Epithelial cell of prostate (primary cell): ENCODE measurements at regions not wholly inside any gene's neighbourhood (a gene's known extent, or its start where the extent isn't known, plus 50 kb on each side); places are given as distances from the start of the nearest gene placed in this dataset.
A peak's percentile ranks its signal among the peaks of the same experiment; 100 is the strongest.

Experiments
- DNase-seq: peaks from one replicate; pipeline ENCODE4 v3.0.0-alpha.2; 2011; ENCODE audit warnings: low read depth, low spot score
- H3K27ac ChIP-seq: fragments of 450-650 bp; 2 replicates; pipeline ENCODE4 v1.5.1; 2017; ENCODE audit warnings: mild to moderate bottlenecking

DNA sequence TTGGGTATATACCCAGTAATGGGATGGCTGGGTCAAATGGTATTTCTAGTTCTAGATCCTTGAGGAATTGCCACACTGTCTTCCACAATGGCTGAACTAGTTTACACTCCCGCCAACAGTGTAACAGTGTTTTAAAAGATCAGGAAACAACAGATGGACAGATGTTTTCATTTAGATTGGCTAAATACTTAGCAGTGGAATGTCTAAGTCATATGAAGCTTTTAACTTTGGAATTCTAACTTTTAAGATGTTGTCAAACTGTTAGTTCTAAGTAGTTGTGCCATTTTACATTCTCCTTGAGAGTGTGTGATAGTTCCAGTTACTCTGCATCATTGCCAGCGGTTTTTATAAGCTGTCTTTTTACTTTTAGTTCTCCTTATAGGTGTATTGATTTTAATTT lies 688.8 kb downstream of the SEMA5A start:
- DNase-seq = no peak
- no peak overlapping the region for H3K27ac ChIP-seq

- H3K27ac ChIP-seq = no peak overlapping the region
- no peak for DNase-seq
Measured at GRCh38 chr5:8861764-8862163, 684.1 kb downstream of the SEMA5A start.

GRCh38 chr5:8864053-8864452 lies 681.8 kb downstream of the SEMA5A start:
- no peak overlapping the region for H3K27ac ChIP-seq
- peak; percentile 16 for DNase-seq

DNA sequence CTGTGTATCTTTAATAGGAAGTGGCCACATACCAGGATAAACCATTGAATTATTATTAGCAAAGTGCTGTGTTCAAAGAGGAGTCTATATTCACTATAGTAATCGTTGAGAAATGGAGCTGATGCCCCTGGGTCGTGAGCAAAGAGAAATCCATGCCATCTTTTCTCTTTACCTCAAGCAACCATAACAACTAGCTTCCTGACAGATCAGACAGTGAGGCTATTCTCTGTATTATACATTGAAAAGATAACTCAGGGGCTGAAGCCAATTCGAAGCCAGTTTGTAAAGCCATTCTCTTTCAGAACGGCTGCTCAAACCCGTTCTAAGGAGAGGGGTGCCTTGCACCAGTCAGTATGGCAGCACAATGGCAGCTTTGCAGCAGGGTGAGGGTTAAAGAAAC lies 680.6 kb downstream of the SEMA5A start:
- no peak for DNase-seq
- no peak overlapping the region for H3K27ac ChIP-seq

- DNase-seq = no peak
- H3K27ac ChIP-seq = no peak overlapping the region
Measured at GRCh38 chr5:8865686-8866374, 680.0 kb downstream of the SEMA5A start.

DNA sequence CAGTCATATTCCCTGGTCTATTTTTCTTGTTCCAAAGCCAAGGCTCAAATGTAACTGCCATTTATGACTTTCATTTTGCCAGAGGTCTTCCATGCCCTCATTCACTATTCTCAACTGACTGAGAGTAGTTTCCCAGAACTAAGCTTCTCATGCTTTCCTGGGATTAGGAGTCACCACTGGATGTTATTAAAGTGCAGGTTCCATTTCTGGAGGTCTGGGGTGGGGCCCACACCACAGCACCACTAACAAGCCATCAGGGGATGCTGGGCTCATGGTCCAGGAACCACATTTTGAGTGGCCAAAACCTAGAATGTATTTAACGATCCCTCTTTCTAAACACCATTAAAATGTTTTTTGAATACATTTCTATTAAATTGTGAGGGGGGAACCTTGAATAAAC lies 677.6 kb downstream of the SEMA5A start:
- no peak for DNase-seq
- H3K27ac ChIP-seq = no peak overlapping the region

DNA sequence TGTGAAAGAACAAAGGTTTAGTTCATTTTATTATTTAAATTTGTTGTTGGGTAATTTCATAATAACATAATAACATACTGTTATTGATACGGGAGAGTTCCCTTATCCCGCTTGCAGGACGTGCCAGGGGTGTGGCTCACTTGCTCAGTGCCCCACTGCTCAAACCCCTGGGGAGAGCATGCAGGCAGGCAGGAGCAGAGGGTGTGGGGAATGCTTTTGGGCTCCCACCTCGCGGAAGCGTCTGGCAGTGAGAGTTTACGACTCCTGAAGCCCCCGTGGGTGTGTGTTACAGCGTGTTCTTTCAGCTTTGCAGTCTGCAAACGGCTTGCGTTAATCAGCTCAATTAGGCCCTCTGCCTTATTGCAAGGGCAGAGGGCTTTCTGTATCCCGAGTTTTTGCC lies 675.9 kb downstream of the SEMA5A start:
- H3K27ac ChIP-seq = no peak overlapping the region
- no peak for DNase-seq

DNA sequence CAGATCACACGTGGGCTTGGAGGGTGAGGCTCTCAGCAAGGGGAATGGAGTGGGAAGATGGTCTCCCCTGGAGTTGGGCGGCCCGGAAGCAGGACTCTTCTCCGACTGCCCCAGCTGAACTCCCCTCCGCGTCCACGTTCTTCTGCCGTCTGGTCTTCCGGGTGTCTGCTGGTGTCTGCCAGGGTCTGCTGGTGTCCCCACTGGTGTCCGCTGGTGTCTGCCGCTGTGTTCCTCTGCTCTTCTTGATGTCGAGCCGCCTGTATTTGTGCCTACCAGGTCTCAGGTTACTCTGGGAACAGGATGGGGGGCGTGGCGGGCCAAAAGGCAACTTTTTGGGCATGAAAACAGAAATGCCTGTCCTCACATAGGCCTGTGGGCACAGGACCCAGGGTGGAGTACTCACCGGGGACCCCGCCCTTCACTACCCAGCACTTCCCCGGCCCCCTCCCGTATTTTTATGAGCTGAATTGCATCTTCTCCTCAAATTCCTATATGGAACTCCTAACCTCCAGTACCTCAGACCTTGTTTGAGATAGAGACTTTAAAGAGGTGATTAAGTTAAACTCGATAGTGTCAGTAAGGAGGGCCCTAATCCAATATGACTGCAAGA lies 675.4 kb downstream of the SEMA5A start:
- H3K27ac ChIP-seq = no peak overlapping the region
- DNase-seq = no peak

DNA sequence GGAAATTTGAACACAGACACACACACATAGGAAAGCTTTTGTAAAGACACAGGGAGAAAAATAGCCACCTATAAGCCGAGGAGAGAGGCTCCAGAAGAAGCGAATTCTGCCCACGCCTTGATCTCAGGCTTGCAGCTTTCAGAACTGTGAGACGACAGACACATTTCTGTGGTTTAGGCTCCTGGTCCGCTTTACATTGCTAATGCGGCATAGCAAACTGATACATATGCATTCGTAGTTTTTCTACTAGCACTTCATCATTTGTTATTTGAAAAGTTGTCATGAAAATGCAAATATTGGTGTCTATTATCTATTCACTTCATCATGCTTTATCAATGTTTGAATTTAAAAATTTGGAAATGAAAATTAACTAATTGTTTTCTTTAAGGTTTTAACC lies 674.9 kb downstream of the SEMA5A start:
- DNase-seq = no peak
- no peak overlapping the region for H3K27ac ChIP-seq

GRCh38 chr5:8871446-8871845 lies 674.4 kb downstream of the SEMA5A start:
- no peak overlapping the region for H3K27ac ChIP-seq
- no peak for DNase-seq

DNA sequence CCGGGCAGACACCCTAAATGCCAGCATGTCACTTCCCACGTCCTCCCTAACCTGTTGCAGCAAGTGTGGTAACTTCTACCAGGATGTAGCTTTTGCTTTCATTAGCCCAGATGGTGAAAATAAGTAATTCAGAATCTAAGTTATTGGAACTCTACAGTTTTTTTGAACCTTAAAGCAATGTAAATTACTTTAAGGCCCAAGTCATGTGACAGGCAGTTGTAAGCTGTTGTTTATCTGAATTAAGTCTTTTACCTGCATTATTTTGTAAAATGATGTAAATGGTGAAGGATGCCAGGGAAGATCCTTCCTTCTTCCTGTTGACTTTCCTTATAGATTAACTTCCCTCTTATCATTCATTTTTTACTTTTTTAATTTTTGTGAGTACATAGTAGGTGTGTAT lies 670.2 kb downstream of the SEMA5A start:
- no peak overlapping the region for H3K27ac ChIP-seq
- DNase-seq = no peak

GRCh38 chr5:8879248-8879647 lies 666.6 kb downstream of the SEMA5A start:
- DNase-seq = no peak
- no peak overlapping the region for H3K27ac ChIP-seq

DNA sequence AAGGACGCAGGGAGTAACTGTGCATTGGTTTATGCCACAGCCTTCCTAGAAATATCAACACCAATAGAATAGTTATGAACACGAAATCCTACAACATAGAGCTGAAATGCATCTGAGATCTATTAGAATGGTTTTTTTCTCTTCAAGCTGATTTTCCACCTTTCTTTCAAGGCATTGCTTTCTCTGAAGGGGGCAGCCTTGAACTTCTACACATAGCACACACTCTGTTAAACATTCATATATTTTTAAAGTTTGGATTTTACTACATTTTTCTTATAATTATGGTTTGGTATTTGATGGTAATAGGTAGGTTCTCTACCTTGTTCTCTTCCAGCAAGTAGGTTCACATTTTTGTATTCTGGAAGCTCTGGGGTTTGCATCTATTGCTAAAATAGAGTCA lies 661.8 kb downstream of the SEMA5A start:
- no peak for DNase-seq
- no peak overlapping the region for H3K27ac ChIP-seq

DNA sequence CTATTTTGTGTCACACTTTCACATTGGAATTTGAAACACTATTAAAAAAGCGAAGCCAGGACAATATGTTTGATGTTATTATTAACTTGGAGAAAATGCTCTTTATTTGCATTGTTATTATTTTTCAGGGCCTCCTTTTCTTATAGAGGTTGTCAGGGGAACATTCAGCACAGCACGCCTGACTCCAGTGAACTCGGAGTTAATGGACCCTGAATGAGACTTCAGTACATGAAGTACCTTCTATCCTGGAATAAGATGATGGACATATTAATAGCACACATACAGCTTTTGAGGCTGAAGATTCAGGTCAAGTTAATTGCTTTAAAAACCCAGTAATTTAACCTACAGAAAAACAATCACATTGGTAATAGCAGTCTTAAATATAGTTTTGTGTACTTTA lies 652.9 kb downstream of the SEMA5A start:
- no peak overlapping the region for H3K27ac ChIP-seq
- no peak for DNase-seq

- no peak for DNase-seq
- H3K27ac ChIP-seq = no peak overlapping the region
Measured at GRCh38 chr5:8894031-8894430, 651.8 kb downstream of the SEMA5A start.

DNA sequence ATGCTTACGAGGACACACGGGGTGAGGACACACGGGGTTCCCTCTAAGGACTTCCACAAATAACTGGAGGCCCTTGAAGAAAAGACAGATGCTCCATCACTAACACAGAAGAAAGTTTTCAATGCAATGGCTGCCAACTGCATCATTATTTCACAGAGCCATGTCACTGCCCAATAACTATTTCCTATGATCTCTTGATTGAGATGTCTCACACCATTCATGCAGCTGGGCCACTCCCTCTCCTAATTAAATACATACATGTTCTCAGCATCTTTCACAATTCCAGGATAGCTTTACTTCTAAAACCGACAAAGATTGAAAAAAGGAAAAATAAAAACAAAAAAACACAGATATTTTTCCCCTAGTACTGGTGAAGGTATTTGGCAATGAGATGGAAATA lies 650.8 kb downstream of the SEMA5A start:
- DNase-seq = no peak
- no peak overlapping the region for H3K27ac ChIP-seq

DNA sequence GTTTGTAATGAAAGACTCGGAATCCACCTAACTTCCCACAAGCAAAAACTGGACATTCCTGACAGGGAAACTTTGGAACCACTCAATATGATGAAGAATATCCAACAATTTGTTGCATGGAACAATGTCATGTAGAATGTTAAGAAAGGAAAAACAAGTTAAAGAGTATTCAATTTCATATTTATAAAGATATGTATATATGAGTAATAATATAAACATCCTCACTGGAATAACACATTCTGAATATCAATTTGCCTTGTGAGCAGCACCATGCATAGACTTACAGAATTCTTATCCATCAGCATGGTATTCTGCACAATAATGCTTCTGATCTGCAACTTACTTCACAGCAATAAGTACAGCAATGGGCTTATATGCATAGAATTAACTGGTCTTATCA lies 650.3 kb downstream of the SEMA5A start:
- no peak overlapping the region for H3K27ac ChIP-seq
- DNase-seq = no peak

- no peak for DNase-seq
- H3K27ac ChIP-seq = no peak overlapping the region
Measured at GRCh38 chr5:8897316-8897715, 648.6 kb downstream of the SEMA5A start.

GRCh38 chr5:8905021-8905420 lies 640.9 kb downstream of the SEMA5A start:
- DNase-seq = peak; percentile 58
- peak overlapping the region; percentile 93 for H3K27ac ChIP-seq

GRCh38 chr5:8906303-8906967 lies 639.4 kb downstream of the SEMA5A start:
- H3K27ac ChIP-seq = peak overlapping the region; percentile 93
- DNase-seq = peak; percentile 77

DNA sequence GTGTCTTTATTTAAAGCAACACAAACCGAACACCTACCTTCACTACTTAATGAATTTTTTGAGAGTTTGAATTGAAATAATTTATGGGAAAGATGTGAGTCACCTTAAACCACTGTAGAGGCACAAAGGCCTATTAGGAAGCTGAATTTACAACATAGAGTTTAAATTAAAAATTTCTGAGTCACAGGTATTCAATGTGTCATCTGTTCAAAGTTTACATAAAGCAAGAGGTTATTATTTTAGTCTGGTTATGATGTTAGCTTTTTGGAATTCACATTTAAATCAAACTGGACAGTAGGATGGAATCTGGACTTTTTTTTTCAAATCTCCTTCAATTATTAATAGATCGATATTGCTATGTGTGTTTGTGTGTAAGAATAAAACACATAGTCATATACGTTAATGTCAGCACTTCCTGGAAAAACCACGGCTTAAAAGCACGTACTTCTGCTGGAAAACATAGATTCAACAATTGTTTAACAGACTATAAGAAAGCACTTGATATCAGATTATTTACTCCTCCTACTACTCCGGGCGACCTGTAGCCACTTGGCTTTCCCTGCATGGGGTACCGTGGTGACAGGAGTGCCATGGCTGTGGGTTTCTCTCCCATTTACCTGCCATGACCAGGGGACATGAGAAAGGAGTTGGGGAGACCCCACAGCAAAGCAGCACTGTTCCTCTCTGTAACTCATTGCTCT lies 638.6 kb downstream of the SEMA5A start:
- H3K27ac ChIP-seq = peak overlapping the region; percentile 93
- peak; percentile 71 for DNase-seq
